ENCODE measurements at regions not wholly inside any gene's neighbourhood (a gene's known extent, or its start where the extent isn't known, plus 50 kb on each side); places are given as distances from the start of the nearest gene placed in this dataset.

DNA sequence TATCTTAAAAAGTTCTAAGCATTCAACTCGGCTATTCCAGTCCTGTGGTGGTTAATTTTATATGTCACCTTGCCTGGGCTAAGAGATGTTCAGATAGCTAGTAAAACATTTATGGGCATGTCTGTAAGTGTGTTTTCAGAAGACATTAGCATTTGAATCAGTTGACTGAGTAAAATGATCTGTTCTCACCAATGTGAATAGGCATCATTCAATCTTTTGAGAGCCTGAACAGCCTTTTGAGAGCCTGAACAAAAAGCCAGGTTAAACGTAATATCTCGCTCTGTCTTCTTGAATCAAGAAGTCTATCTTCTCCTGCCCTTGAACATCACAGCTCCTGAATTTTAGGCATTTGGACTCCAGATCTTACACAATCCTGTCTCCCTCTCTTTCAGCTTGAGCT lies 1266.1 kb downstream of the LRFN5 start:
- DNase-seq (ENCODE audit: low read depth in 1 of 2, low spot score in 1 of 2) (no peak), FAIRE-seq (no peak), ATAC-seq (no peak)
- no peak overlapping the region for H3K27ac ChIP-seq
- TF ChIP-seq, protein P1, sequence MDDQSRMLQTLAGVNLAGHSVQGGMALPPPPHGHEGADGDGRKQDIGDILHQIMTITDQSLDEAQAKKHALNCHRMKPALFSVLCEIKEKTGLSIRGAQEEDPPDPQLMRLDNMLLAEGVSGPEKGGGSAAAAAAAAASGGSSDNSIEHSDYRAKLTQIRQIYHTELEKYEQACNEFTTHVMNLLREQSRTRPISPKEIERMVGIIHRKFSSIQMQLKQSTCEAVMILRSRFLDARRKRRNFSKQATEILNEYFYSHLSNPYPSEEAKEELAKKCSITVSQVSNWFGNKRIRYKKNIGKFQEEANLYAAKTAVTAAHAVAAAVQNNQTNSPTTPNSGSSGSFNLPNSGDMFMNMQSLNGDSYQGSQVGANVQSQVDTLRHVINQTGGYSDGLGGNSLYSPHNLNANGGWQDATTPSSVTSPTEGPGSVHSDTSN (IDR thresholded peaks at IDR 0.05), result no peak
- TF ChIP-seq, protein P2, sequence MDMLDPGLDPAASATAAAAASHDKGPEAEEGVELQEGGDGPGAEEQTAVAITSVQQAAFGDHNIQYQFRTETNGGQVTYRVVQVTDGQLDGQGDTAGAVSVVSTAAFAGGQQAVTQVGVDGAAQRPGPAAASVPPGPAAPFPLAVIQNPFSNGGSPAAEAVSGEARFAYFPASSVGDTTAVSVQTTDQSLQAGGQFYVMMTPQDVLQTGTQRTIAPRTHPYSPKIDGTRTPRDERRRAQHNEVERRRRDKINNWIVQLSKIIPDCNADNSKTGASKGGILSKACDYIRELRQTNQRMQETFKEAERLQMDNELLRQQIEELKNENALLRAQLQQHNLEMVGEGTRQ (IDR thresholded peaks at IDR 0.05), result no peak
- TF ChIP-seq FOSL2 (IDR thresholded peaks at IDR 0.05), result no peak
- TF ChIP-seq FOSL2 (CRISPR knock-in tag; IDR thresholded peaks at IDR 0.05), result no peak
- TF ChIP-seq MAZ (IDR thresholded peaks at IDR 0.05; ENCODE audit: borderline replicate concordance, low read depth, low read length), result no peak
- no peak for TF ChIP-seq ZSCAN20 (CRISPR knock-in tag; IDR thresholded peaks at IDR 0.05)
- no peak for TF ChIP-seq NPAS2 (CRISPR knock-in tag; IDR thresholded peaks at IDR 0.05; ENCODE audit: borderline replicate concordance)
- TF ChIP-seq, protein P3, sequence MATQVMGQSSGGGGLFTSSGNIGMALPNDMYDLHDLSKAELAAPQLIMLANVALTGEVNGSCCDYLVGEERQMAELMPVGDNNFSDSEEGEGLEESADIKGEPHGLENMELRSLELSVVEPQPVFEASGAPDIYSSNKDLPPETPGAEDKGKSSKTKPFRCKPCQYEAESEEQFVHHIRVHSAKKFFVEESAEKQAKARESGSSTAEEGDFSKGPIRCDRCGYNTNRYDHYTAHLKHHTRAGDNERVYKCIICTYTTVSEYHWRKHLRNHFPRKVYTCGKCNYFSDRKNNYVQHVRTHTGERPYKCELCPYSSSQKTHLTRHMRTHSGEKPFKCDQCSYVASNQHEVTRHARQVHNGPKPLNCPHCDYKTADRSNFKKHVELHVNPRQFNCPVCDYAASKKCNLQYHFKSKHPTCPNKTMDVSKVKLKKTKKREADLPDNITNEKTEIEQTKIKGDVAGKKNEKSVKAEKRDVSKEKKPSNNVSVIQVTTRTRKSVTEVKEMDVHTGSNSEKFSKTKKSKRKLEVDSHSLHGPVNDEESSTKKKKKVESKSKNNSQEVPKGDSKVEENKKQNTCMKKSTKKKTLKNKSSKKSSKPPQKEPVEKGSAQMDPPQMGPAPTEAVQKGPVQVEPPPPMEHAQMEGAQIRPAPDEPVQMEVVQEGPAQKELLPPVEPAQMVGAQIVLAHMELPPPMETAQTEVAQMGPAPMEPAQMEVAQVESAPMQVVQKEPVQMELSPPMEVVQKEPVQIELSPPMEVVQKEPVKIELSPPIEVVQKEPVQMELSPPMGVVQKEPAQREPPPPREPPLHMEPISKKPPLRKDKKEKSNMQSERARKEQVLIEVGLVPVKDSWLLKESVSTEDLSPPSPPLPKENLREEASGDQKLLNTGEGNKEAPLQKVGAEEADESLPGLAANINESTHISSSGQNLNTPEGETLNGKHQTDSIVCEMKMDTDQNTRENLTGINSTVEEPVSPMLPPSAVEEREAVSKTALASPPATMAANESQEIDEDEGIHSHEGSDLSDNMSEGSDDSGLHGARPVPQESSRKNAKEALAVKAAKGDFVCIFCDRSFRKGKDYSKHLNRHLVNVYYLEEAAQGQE (IDR thresholded peaks at IDR 0.05), result no peak
- no peak for TF ChIP-seq FOXS1 (CRISPR knock-in tag; IDR thresholded peaks at IDR 0.05)
- no peak for TF ChIP-seq NR3C1 (IDR thresholded peaks at IDR 0.05)
- TF ChIP-seq MYC (IDR thresholded peaks at IDR 0.05; ENCODE audit: borderline replicate concordance, low read length), result no peak
- TF ChIP-seq EHMT2 (IDR thresholded peaks at IDR 0.05; ENCODE audit: low read depth), result no peak
- POLR2A ChIA-PET, result no interaction called here
- H3K4me2 ChIP-seq, result no peak overlapping the region
- no peak overlapping the region for H3K4me3 ChIP-seq
- no peaks in the 10 kb centered on the region for H3K4me1 ChIP-seq
- no peaks in the 10 kb centered on the region for H3K9me3 ChIP-seq
- CTCF ChIA-PET, result no interaction called here
- WGBS (ENCODE audit: missing lambda C conversion rate), result 50% methylated on average over 3 of the region's 3 CpGs

DNA sequence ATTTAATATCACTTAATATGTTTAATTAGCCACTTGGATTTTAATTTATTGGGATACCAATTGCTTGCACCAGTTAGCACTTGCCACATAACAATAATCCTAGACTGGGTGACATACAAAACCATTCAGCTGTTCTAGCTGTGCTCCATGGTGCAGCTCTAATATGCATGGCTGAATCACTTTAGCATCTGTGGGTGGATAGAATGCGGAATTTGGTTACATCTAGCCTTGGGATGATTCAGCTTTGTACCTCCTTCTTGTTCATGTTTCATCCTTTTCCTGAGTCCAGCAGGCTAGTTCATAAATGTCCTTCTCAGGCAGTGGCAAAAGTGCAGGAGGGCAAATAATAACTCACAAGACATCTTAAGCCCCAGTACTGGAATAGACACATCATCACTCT lies 1263.0 kb downstream of the LRFN5 start:
- ChIA-PET POLR2A (no interaction called here), CTCF (no interaction called here)
- DNase-seq (ENCODE audit: low read depth in 1 of 2, low spot score in 1 of 2), result no peak

DNA sequence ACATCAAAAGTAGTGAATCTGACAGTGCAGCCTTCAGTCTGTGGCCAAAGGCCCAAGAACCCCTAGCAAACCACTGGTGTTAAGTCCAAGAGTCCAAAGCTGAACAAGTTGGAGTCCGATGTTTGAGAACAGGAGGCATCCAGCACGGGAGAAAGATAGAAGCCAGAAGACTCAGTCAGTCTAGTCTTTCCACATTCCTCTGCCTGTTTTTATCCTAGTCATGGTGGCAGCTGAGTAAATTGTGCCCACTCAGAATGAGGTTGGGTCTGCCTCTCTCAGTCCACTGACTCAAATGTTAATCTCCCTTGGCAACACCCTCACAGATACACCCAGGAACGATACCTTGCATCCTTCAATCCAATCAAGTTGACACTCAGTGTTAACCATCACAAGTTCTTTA lies 1255.4 kb downstream of the LRFN5 start:
- Histone ChIP-seq H3K27ac (no peak overlapping the region), H3K9me3 (no peaks in the 10 kb centered on the region), H3K4me3 (no peak overlapping the region), H3K4me1 (no peaks in the 10 kb centered on the region), H3K4me2 (no peak overlapping the region)
- TF ChIP-seq KDM1A (IDR thresholded peaks at IDR 0.05; ENCODE audit: low read depth) (no peak), HOXB13 (CRISPR knock-in tag; IDR thresholded peaks at IDR 0.05; ENCODE audit: low read depth) (no peak), HOXA7 (CRISPR knock-in tag; IDR thresholded peaks at IDR 0.05) (no peak), SMC3 (IDR thresholded peaks at IDR 0.05) (no peak)
- TF ChIP-seq, protein P4, sequence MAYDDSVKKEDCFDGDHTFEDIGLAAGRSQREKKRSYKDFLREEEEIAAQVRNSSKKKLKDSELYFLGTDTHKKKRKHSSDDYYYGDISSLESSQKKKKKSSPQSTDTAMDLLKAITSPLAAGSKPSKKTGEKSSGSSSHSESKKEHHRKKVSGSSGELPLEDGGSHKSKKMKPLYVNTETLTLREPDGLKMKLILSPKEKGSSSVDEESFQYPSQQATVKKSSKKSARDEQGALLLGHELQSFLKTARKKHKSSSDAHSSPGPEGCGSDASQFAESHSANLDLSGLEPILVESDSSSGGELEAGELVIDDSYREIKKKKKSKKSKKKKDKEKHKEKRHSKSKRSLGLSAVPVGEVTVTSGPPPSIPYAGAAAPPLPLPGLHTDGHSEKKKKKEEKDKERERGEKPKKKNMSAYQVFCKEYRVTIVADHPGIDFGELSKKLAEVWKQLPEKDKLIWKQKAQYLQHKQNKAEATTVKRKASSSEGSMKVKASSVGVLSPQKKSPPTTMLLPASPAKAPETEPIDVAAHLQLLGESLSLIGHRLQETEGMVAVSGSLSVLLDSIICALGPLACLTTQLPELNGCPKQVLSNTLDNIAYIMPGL (CRISPR knock-in tag; IDR thresholded peaks at IDR 0.05; ENCODE audit: borderline replicate concordance), result no peak
- WGBS (ENCODE audit: missing lambda C conversion rate), result 31% methylated on average over 3 of the region's 3 CpGs
- ATAC-seq, result no peak
- no peak for DNase-seq (ENCODE audit: low read depth in 1 of 2, low spot score in 1 of 2)
- no peak for FAIRE-seq
- ChIA-PET POLR2A (no interaction called here), CTCF (no interaction called here)

More for the DNA sequence above, 1263.0 kb downstream of the LRFN5 start:
- FAIRE-seq, result no peak
- Histone ChIP-seq H3K9me3 (no peaks in the 10 kb centered on the region), H3K4me2 (no peak overlapping the region), H3K4me3 (no peak overlapping the region), H3K27ac (no peak overlapping the region), H3K4me1 (no peaks in the 10 kb centered on the region)
- TF ChIP-seq, protein P1 (IDR thresholded peaks at IDR 0.05), result no peak
- TF ChIP-seq SMC3 (IDR thresholded peaks at IDR 0.05), result no peak
- TF ChIP-seq, protein P5, sequence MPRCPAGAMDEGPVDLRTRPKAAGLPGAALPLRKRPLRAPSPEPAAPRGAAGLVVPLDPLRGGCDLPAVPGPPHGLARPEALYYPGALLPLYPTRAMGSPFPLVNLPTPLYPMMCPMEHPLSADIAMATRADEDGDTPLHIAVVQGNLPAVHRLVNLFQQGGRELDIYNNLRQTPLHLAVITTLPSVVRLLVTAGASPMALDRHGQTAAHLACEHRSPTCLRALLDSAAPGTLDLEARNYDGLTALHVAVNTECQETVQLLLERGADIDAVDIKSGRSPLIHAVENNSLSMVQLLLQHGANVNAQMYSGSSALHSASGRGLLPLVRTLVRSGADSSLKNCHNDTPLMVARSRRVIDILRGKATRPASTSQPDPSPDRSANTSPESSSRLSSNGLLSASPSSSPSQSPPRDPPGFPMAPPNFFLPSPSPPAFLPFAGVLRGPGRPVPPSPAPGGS (IDR thresholded peaks at IDR 0.05), result no peak
- 77% methylated on average over 1 of the region's 1 CpG for WGBS (ENCODE audit: missing lambda C conversion rate)
- no peak for ATAC-seq
